ENCODE measurements at regions not wholly inside any gene's neighbourhood (a gene's known extent, or its start where the extent isn't known, plus 50 kb on each side); places are given as distances from the start of the nearest gene placed in this dataset.
"Not testable (repeated sequence)": the region's sequence is repeated elsewhere in the genome, so short reads cannot be mapped to it uniquely, and the experiment has no call there.

DNA sequence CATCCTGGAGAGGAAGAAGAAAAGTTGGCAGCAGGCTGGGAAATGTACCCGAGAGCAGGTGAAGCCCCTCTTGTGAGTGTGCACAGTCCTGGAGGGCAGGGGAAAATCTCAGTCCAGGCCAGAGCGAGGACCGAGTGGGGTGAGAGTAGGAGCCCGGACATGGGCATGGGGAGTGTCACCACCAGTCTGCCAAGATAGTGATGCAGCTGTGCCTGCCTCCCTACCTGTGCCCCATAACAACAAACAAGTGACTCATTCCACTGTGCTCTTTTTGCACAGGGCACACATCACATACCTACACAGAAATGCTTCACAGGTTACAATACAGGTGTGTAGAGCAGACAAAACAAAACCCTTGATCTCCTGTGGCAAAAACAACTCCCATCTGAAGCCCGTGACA, 205.9 kb upstream of the PELI2 start:
- no peak for DNase-seq
- Histone ChIP-seq H3K9me3 (replicated peaks in 1 of 3) (no peaks in the 10 kb centered on the region), H3K36me3 (replicated peaks in 1 of 2) (no peaks in the 10 kb centered on the region), H3K27me3 (no peaks in the 10 kb centered on the region), H3K27ac (peak overlapping the region in 1 of 5 donors; percentile 54), H3K4me1 (replicated peaks in 1 of 2) (no peaks in the 10 kb centered on the region), H3K4me3 (no peak overlapping the region)
- intact Hi-C loops (cut with DNase I): no loop called here
- WGBS, 4 donors: 88 to 94% (median 89%) methylated on average over 2 to 5 of the region's 5 CpGs
- no peak for TF ChIP-seq POLR2A (IDR thresholded peaks at IDR 0.05)
- TF ChIP-seq, protein P1, sequence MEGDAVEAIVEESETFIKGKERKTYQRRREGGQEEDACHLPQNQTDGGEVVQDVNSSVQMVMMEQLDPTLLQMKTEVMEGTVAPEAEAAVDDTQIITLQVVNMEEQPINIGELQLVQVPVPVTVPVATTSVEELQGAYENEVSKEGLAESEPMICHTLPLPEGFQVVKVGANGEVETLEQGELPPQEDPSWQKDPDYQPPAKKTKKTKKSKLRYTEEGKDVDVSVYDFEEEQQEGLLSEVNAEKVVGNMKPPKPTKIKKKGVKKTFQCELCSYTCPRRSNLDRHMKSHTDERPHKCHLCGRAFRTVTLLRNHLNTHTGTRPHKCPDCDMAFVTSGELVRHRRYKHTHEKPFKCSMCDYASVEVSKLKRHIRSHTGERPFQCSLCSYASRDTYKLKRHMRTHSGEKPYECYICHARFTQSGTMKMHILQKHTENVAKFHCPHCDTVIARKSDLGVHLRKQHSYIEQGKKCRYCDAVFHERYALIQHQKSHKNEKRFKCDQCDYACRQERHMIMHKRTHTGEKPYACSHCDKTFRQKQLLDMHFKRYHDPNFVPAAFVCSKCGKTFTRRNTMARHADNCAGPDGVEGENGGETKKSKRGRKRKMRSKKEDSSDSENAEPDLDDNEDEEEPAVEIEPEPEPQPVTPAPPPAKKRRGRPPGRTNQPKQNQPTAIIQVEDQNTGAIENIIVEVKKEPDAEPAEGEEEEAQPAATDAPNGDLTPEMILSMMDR (IDR thresholded peaks at IDR 0.05): no peak

DNA sequence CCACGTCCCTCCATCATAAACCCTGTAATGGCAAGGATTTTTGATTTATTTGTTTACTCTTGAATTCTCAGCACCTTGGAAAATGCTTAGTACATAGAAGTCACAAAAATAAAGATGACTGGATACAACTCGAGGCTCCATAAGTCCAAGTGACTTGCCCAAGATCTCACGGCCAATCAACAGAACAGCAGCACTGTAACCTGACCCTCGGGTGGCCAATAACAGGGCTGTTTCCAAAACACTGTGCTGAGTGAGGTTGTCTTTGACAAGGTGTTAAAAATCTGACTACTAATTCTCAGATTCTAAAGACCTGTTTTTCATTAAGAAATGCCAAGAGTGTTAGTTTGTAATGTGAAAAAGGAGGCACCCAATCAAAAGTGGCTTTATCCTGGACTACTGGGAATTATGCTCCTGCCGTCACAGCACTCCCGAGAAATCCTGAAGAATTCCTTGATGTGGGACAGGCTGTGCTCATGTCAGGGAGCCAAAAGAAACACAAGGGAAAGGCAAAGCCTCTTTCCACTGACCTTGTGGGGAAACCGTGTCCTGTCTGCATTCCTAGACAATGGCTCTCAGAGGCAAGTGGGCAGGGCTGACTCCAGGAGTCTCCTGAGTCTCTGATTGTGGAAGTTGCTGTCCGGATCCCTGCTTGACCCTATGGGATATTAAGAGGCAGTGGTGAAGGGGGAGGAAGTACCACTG, 204.7 kb upstream of the PELI2 start:
- H3K9me3 ChIP-seq (replicated peaks in 1 of 3): no peaks in the 10 kb centered on the region
- H3K27ac ChIP-seq: peak overlapping the region in 1 of 5 donors; percentile 62
- no peaks in the 10 kb centered on the region for H3K4me1 ChIP-seq (replicated peaks in 1 of 2)
- H3K27me3 ChIP-seq: no peaks in the 10 kb centered on the region
- no peak overlapping the region for H3K4me3 ChIP-seq
- 40 to 55% (median 48%) methylated on average over 8 of the region's 8 CpGs for WGBS, 4 donors
- DNase-seq: peak; percentile 19 to 85 (median 46)
- TF ChIP-seq, protein P1 (IDR thresholded peaks at IDR 0.05): no peak
- TF ChIP-seq POLR2A (IDR thresholded peaks at IDR 0.05): no peak
- H3K36me3 ChIP-seq (replicated peaks in 1 of 2): no peaks in the 10 kb centered on the region
- intact Hi-C loops (cut with DNase I): no loop called here

DNA sequence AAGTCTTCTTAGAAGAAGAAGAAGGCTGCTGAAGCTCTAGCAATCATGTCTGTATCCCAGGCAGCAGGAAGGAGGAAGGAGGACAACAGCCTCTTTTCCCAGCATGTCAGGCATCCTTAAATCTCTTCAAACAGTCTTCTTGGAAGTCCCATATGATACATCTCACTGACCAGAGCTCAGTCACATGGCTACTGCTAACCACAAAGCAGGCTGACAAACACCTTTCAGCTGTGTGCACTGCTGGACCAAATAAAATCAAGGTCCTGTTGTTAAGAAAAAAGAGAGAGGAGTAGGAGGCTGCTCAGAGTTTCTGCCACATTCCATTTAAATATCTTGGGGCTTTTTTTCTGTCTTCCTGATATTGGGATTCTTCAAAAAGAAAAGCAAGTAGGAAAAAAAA, 203.4 kb upstream of the PELI2 start:
- Histone ChIP-seq H3K9me3 (replicated peaks in 1 of 3) (no peaks in the 10 kb centered on the region), H3K36me3 (replicated peaks in 1 of 2) (no peaks in the 10 kb centered on the region), H3K4me3 (no peak overlapping the region), H3K27ac (peak overlapping the region in 1 of 5 donors; percentile 60), H3K27me3 (no peaks in the 10 kb centered on the region), H3K4me1 (replicated peaks in 1 of 2) (no peaks in the 10 kb centered on the region)
- TF ChIP-seq, protein P1 (IDR thresholded peaks at IDR 0.05): no peak
- no peak for TF ChIP-seq POLR2A (IDR thresholded peaks at IDR 0.05)
- intact Hi-C loops (cut with DNase I): no loop called here
- no peak for DNase-seq

DNA sequence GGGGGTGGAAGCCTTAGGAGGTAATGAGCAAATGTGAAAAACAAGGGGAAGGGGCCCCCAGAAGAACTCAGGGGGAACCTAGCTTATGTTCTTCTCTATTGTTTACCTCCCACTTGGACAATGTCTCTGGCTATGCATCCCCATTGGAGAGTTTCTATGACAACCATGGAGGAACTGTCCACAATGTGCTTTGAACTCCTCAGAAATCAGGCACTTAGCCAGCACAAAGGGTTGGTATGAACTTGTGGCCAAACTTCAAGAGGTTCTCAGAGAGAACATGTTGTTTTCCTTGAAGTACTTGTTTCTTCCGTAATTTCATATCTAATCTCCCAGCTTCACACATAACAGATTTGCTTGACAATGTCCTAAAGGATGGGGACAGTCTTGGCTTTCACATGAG, 202.8 kb upstream of the PELI2 start:
- Histone ChIP-seq H3K4me1 (replicated peaks in 1 of 2) (no peaks in the 10 kb centered on the region), H3K4me3 (no peak overlapping the region), H3K27ac (no peak overlapping the region), H3K9me3 (replicated peaks in 1 of 3) (no peaks in the 10 kb centered on the region), H3K36me3 (replicated peaks in 1 of 2) (no peaks in the 10 kb centered on the region), H3K27me3 (no peaks in the 10 kb centered on the region)
- DNase-seq: no peak
- WGBS, 4 donors: 55 to 76% (median 64%) methylated on average over 1 of the region's 1 CpG
- TF ChIP-seq, protein P1 (IDR thresholded peaks at IDR 0.05): no peak
- TF ChIP-seq POLR2A (IDR thresholded peaks at IDR 0.05): no peak
- intact Hi-C loops (cut with DNase I): no loop called here

DNA sequence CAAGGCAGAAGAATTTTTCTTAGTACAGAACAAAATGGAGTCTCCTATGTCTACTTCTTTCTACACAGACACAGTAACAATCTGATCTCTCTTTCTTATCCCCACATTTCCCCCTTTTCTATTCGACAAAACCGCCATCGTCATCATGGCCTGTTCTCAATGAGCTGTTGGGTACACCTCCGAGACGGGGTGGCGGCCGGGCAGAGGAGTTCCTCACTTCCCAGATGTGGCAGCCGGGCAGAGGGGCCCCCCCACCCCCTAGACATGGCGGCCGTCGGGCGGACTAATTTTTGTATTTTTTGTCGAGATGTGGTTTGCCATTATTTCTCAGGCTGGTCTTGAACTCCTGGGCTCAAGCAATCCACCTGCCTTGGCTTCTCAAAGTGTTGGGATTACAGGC, 198.4 kb upstream of the PELI2 start:
- H3K27me3 ChIP-seq; H3K9me3 ChIP-seq (replicated peaks in 1 of 3); H3K36me3 ChIP-seq (replicated peaks in 1 of 2); H3K4me1 ChIP-seq (replicated peaks in 1 of 2); intact Hi-C loops (cut with DNase I); H3K27ac ChIP-seq; DNase-seq; H3K4me3 ChIP-seq: not testable (repeated sequence)
- 90 to 97% (median 94%) methylated on average over 7 to 13 of the region's 13 CpGs for WGBS, 4 donors

Data from adrenal gland (tissue), 9 donors.